Sigmoid colon (tissue), 6 donors: ENCODE measurements at regions not wholly inside any gene's neighbourhood (a gene's known extent, or its start where the extent isn't known, plus 50 kb on each side); places are given as distances from the start of the nearest gene placed in this dataset.

ENCODE experiments used
- DNase-seq: peaks from one replicate; pipeline ENCODE4 v3.0.0-alpha.2; 2019
- H3K27ac ChIP-seq, 4 donors: fragments of 200-600 bp; sonication (generic); one replicate each; pipeline ENCODE4 v1.5.1; 2016 to 2019; ENCODE audit warnings: mild to moderate bottlenecking in 1 of 4
- H3K27me3 ChIP-seq, 3 donors: fragments of 200-600 bp; sonication (generic); one replicate each; pipeline ENCODE4 v1.5.1; 2019; ENCODE audit warnings: mild to moderate bottlenecking in 1 of 3
- H3K36me3 ChIP-seq, 4 donors: fragments of 200-600 bp; sonication (generic); one replicate each; pipeline ENCODE4 v1.5.1; 2016 to 2019
- H3K4me1 ChIP-seq, 4 donors: fragments of 200-600 bp; sonication (generic); one replicate each; pipeline ENCODE4 v1.5.1; 2017 to 2019
- H3K4me3 ChIP-seq, 4 donors: fragments of 200-600 bp; sonication (generic); one replicate each; pipeline ENCODE4 v1.5.1; 2017 to 2019; ENCODE audit warnings: mild to moderate bottlenecking in 2 of 4, moderate library complexity in 1 of 4
- H3K9me3 ChIP-seq, 4 donors: fragments of 200-600 bp in 3 of 4; sonication (generic) in 3 of 4; one replicate each; pipeline versions ENCODE4 v1.5.1 to v1.6.1; 2013 to 2019
- CTCF ChIP-seq, 4 experiments: fragments of 450-650 bp in 3 of 4; fragments of 200-600 bp in 1 of 4; IDR thresholded peaks; one replicate each; pipeline ENCODE4 v1.5.1; 2016 to 2019; ENCODE audit warnings: antibody characterized with exemption in 4 of 4, mild to moderate bottlenecking in 3 of 4, moderate library complexity in 2 of 4
- EP300 ChIP-seq, 4 donors: sonication (generic); formaldehyde crosslinking; IDR thresholded peaks; one replicate each; pipeline ENCODE4 v1.6.1; 2017; ENCODE audit warnings: antibody characterized with exemption in 4 of 4
- POLR2A ChIP-seq, 2 donors: fragments of 450-650 bp; IDR thresholded peaks; one replicate each; pipeline ENCODE4 v1.6.1; 2016; ENCODE audit warnings: antibody characterized with exemption in 2 of 2, mild to moderate bottlenecking in 2 of 2, moderate library complexity in 2 of 2
- POLR2AphosphoS5 ChIP-seq, 4 donors: sonication (generic); formaldehyde crosslinking; IDR thresholded peaks; one replicate each; pipeline ENCODE4 v1.6.1; 2017; ENCODE audit warnings: antibody characterized with exemption in 4 of 4
- WGBS, 2 donors: extraction: QIAGEN DNeasy Blood & Tissue Kit; methylation state at CpG; one replicate each; pipeline ENCODE4 v1.1.7; 2013; 5-methylcytosine and 5-hydroxymethylcytosine counted together
- intact Hi-C: fragments of 100-400 bp; cut with DNase I; formaldehyde crosslinking; loops from one replicate; pipeline ENCODE4 v1.15.1; 2023
- donor health status: healthy with polysubstance abuse.
- donor health status: healthy.

GRCh38 chr6:2542101-2542857 is 208.4 kb downstream of the MYLK4 start:
- WGBS, 2 donors = 66 to 82% methylated on average over 8 of the region's 8 CpGs
- no peak overlapping the region for H3K27ac ChIP-seq
- intact Hi-C loops = no loop called here
- no peak overlapping the region for H3K4me3 ChIP-seq
- no peak for DNase-seq
- no peaks in the 10 kb centered on the region for H3K4me1 ChIP-seq
- H3K36me3 ChIP-seq = no peaks in the 10 kb centered on the region
- TF ChIP-seq POLR2AphosphoS5 (IDR thresholded peaks at IDR 0.05) = no peak
- TF ChIP-seq POLR2A (IDR thresholded peaks at IDR 0.05) = no peak
- TF ChIP-seq CTCF (IDR thresholded peaks at IDR 0.05) = no peak
- TF ChIP-seq EP300 (IDR thresholded peaks at IDR 0.05) = no peak
- no peaks in the 10 kb centered on the region for H3K27me3 ChIP-seq
- H3K9me3 ChIP-seq = peaks cover 0 to under 1% (median 0%) of the 10 kb centered on the region in 4 donors

DNA sequence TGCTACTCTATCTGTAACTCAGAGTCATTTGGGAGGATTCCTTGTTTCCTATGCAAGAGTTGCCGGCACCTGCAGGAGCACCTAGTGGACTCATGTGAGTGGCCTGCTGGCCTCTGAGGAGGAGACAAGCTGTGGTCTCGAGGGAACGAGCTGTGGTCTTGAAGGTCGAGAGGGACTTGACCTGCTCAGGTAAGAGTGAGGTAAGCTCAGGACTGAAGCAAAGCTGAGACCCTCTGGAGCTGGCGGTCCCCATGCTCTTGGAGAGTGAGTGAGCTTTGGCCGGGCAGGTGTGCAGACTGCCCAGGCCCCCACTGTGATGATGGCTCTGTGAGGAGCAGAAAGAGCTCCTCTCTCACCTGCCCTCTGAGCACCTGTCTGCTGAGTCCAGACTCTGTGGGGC is 214.3 kb downstream of the MYLK4 start:
- no peaks in the 10 kb centered on the region for H3K27me3 ChIP-seq
- no peak overlapping the region for H3K4me3 ChIP-seq
- DNase-seq = no peak
- peaks cover 0 to 3% (median 0%) of the 10 kb centered on the region in 4 donors for H3K9me3 ChIP-seq
- H3K27ac ChIP-seq = no peak overlapping the region
- intact Hi-C loops = no loop called here
- no peaks in the 10 kb centered on the region for H3K4me1 ChIP-seq
- TF ChIP-seq EP300 (IDR thresholded peaks at IDR 0.05) = no peak
- no peak for TF ChIP-seq CTCF (IDR thresholded peaks at IDR 0.05)
- no peak for TF ChIP-seq POLR2AphosphoS5 (IDR thresholded peaks at IDR 0.05)
- TF ChIP-seq POLR2A (IDR thresholded peaks at IDR 0.05) = no peak
- H3K36me3 ChIP-seq = no peaks in the 10 kb centered on the region
- 60 to 88% methylated on average over 6 of the region's 6 CpGs for WGBS, 2 donors

DNA sequence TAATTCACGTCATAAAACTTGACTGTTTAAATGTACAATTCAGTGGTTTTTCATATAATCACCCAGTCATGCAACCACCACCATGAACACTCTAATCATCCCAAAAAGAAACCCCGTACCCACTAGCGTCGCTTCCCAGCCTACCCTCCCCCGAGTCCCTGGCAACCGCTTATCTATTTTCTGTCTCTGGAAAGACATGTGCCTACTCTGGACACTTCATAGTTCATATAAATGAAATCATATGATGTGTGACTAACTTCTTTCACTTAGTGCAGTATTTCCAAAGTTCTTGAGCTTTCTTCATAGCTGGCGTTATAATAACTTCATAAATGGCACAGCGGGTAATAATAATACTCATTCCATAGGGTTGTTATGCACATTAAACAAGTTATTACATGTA is 215.2 kb downstream of the MYLK4 start:
- WGBS, 2 donors = 78 to 90% methylated on average over 8 of the region's 8 CpGs
- Histone ChIP-seq H3K4me1 (no peaks in the 10 kb centered on the region), H3K4me3 (no peak overlapping the region), H3K9me3 (peaks cover 0 to 3% (median 0%) of the 10 kb centered on the region in 4 donors), H3K27ac (no peak overlapping the region), H3K36me3 (no peaks in the 10 kb centered on the region), H3K27me3 (no peaks in the 10 kb centered on the region)
- TF ChIP-seq EP300 (IDR thresholded peaks at IDR 0.05) (no peak), CTCF (IDR thresholded peaks at IDR 0.05) (no peak), POLR2AphosphoS5 (IDR thresholded peaks at IDR 0.05) (no peak), POLR2A (IDR thresholded peaks at IDR 0.05) (no peak)
- intact Hi-C loops = no loop called here
- DNase-seq = no peak

DNA sequence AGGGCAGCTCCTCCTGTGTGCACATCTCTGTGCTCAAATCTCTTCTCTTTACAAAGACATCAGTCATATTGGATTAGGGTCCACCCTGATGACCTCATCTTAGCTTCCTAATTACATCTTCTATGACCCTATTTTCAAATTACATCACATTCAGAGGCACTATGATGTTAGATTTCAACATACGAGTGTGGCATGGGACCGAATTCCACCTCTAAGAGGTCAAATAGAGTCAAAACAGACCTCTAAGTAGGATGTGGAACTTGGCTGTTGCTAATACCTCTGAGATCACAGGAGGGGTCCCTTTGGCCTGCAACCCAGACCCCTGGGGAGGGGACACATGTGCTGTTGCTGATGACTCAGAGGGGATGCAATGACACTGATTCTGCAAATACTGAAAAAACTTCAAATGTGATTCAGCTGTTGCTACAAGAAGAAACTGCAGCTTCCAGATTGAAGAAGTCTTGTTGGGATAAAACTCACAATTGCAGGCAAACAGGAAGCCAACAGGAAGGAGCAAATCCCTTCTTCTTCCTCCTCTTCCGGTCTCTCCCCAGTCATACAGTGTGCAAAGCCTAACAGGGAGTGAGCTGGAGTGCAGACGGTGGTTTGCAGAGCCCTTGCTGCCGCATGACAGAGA is 216.2 kb downstream of the MYLK4 start:
- no peaks in the 10 kb centered on the region for H3K4me1 ChIP-seq
- H3K36me3 ChIP-seq = no peaks in the 10 kb centered on the region
- peaks cover 0 to 3% (median 0%) of the 10 kb centered on the region in 4 donors for H3K9me3 ChIP-seq
- DNase-seq = no peak
- TF ChIP-seq POLR2A (IDR thresholded peaks at IDR 0.05) = no peak
- no peak overlapping the region for H3K27ac ChIP-seq
- WGBS, 2 donors = 56 to 83% methylated on average over 5 of the region's 5 CpGs
- intact Hi-C loops = no loop called here
- H3K4me3 ChIP-seq = no peak overlapping the region
- H3K27me3 ChIP-seq = no peaks in the 10 kb centered on the region

GRCh38 chr6:2531426-2532215 is 219.1 kb downstream of the MYLK4 start:
- Histone ChIP-seq H3K9me3 (peaks cover 0 to 3% (median 0%) of the 10 kb centered on the region in 4 donors), H3K27ac (no peak overlapping the region), H3K4me1 (no peaks in the 10 kb centered on the region), H3K36me3 (no peaks in the 10 kb centered on the region), H3K4me3 (no peak overlapping the region), H3K27me3 (no peaks in the 10 kb centered on the region)
- TF ChIP-seq CTCF (IDR thresholded peaks at IDR 0.05) (no peak), POLR2A (IDR thresholded peaks at IDR 0.05) (no peak), POLR2AphosphoS5 (IDR thresholded peaks at IDR 0.05) (no peak), EP300 (IDR thresholded peaks at IDR 0.05) (no peak)
- no peak for DNase-seq
- 84 to 86% methylated on average over 6 of the region's 6 CpGs for WGBS, 2 donors
- intact Hi-C loops = no loop called here
